ENCODE measurements at regions not wholly inside any gene's neighbourhood (a gene's known extent, or its start where the extent isn't known, plus 50 kb on each side); places are given as distances from the start of the nearest gene placed in this dataset.

GRCh38 chr9:107093365-107094060, 189.6 kb upstream of the RAD23B start:
- TF ChIP-seq POLR2A (IDR thresholded peaks at IDR 0.05) (no peak), CTCF (IDR thresholded peaks at IDR 0.05 in 4 of 5, conservative IDR thresholded peaks at IDR 0.05 in 1 of 5) (no peak)
